Right hindlimb (tissue), 1 donor: ENCODE measurements at regions not wholly inside any gene's neighbourhood (a gene's known extent, or its start where the extent isn't known, plus 50 kb on each side); places are given as distances from the start of the nearest gene placed in this dataset.

Experiments used
- DNase-seq: peaks from one replicate; pipeline ENCODE4 v3.0.0-alpha.2; 2018

DNA sequence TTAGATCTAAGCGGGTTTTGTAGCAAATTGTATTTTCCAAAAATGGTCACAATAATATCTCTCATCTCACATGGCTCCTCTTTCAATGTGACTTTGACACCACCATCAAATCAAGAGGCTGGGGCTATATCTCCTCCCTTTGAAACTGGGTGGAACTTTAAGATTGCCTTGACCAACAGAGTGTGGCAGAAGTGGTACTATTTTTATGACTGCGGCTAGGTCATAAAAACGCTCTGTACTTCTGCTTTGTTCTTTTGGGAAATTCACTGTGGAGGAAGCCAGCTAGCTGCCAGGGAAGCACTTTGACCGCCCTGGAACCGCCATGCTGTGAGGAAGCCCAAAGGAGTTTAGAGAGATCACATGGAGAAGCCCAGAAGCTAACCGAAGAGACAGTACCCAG is 50.7 kb upstream of the ACOT11 start:
- DNase-seq = no peak

DNA sequence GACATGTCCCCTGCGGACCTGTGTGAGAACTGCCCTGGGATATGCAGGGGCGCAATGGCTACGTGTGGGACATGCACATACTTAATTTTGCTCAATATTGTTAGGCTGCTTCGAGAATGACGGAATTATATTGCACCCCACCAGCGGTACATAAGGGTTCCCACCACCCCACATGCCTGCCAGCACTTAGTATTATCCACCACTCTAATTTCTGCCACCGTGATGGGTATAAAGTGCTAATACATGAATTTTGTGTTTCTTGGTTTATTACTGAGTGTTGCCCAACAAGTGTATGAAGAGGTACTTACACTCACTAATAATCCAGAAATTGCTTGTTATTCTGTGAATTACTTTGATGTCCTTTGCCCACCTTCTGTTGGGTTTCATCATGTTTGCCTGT is 52.1 kb upstream of the ACOT11 start:
- no peak for DNase-seq

DNA sequence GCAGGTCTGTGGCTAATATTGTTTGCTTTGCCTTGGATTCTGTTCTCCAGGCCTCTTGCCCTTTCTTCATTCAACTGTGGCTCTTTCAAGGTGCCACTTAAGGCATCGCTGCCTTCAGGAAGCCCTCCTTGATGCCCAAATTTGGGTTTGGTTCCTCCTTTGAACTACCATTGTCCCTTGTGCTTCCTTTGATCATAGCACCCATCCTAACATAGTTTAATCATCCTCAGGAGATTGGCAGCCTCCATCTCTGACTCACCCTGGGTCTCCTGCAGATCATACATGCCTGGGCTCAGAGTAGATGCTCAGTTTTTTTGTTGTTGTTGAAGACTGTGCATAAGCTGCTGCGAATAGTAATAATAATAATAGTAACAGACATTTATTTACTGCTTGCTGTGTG is 54.4 kb upstream of the ACOT11 start:
- no peak for DNase-seq

DNA sequence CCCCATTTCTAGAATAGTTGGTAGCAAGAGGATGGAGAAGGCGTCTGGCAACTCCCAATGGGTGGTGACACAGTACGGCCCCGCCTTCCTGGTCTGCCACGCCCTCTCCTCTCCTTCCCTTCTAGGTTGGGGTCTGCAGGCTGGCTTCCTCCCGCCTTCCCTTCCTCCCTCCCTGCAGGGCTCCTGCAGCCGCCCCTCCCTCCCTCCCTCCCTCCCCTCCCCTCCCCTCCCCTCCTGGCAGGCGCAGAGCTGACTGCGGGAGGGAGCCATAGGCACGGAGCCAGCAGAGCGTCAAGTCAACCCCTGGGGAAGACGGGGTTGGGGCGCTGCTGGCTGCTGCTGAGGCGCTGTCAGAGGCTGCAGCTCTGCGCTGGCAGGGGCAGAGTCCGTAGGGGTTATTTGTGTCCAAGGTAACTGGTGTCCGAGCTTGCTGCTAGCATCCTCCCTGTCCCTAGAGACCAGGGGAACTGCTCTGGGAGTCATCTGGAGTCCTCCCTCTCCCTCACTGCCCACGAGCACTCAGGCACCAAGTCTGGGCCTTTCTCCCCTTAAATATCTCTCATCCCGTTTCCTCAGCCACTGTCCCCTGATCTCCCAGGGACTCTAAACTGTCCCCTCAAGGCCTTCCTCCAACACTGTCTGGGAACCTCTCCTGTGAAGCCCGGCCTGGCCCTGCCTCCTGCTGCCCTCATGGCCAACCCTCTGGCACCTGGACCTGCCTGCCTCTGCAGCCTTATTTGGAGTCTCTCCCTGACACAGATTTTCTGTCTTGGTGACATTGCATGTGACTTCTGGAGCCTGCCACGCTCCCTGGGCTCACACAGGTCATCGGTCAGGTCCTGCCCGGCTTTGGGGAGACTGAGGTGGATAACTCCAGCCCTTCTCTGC is 57.4 kb upstream of the ACOT11 start:
- DNase-seq = peak; percentile 48

DNA sequence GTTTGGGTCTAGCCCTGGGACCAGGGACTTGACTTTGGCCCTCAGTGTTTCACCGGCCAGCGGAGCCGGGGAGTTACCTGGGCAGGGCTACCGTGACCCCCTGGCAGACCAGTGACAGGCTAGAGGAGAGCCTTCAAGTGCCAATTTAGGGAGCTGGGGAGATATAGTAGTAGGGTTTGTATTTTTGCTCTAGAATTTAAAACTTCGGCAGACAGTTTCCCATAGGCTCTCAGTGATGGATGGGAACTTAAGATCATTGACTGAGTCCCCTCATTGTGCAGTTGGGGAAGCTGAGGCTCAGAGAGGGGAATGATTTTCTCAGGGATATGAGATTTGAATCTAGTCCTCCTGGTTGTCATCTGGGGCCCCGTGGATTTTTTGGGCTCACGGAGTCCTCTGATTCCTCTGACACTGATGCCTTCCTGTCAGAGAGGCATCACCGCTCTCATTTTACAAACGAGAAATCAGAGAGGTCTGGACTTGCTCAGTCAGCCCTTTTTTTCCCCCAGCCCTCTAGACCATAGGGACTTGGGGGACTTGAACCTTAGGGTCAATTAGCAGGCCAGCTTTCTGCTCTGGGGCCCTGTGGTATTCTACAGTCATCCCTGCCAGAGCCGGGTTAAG is 58.3 kb upstream of the ACOT11 start:
- DNase-seq = no peak

DNA sequence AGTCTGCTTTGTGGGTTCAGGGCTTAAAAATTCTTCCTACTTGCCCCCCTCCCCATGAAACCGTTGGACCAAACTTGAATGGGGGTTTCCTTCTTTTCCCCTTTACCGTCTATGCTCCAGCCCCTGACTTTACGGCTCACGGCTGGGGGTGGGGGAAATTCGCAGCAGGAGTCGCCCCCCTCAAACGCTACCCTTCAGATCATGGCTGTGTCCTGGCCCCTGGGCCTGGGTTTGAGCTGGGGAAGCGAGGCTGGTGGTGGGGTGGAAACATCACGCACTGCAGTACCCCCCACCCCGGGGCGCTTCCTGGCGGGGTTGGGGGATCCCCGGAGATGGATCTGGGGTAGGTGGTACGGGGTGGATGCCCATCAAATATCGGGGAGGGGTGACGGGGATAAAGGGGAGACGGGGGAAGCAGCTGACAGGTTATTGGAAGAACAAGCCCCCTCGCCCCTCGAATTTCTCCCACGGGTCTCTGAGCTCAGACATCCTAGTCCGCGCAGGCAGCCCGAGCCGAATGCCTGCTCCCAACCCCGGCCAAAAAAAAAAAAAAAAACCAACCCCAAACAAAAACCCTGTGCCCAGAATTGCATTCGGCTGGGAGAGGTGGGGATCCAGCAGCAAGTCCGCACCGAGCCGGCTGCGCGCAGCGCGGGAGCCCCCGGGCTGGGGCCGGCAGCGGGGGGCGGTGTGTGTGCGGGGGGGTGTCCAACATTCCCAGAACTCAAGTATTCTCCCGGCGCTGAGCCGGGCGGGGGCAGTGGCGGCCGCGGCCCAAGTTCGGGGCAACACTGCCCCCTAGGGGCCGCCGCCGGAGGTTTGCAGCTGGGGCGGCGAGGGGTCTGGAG is 59.0 kb upstream of the ACOT11 start:
- peak; percentile 94 for DNase-seq

DNA sequence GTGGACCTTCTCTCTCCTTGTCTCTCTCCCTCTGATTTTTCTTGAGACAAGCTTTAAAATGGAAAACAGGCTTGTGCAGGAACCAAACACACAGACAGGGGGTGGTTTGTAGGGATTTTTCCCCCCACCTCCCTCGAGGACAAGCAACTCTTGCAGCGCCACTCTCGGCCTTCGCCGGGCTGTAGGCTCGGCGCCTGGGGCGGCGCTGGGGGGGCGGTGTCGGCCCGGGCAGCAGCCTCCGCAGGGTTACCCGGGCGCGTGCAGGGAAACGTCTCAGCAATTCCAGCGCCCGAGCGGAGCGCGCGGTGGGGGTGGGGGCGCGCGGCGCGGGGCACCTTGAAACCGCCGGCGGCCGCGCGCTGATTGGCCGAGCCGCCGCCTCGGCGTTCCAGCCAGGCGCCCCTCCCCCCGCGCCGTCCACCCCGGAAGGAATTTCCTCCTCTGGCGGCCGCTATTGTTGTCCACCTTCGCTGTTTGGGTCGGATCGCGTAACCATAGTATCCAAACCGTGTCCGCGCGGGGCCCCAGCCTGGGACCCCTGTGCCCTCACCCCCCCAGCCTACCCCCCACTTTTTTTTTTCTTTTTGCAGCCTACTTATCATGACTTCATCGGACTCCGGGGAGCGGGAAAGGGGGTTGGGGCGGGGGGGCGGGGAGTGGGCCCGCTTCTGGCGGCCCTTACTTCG is 59.8 kb upstream of the ACOT11 start:
- DNase-seq = peak; percentile 95

DNA sequence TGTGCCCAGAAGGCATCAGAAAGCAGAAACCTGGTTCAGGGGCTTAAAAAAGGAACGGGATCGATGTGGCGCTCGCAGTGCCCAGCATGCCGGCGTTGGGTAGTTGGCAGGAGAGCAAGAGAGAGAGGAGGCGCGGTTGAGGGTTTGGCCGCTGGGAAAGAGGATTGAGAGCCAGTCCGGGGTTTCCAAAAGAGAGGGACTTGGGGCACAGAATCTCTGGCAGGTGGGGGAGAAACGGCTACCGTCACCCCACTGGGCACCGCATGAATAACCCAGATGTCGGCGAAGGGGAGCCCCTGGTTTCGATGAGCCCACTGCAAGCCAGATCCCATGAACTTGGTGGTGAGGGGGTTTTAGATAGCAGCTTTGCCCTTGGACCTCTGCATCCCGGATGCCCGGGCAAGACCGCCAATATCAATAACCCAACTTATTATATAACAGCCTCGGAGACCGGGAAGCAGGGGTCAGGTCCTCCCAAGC is 60.4 kb upstream of the ACOT11 start:
- peak; percentile 61 for DNase-seq

DNA sequence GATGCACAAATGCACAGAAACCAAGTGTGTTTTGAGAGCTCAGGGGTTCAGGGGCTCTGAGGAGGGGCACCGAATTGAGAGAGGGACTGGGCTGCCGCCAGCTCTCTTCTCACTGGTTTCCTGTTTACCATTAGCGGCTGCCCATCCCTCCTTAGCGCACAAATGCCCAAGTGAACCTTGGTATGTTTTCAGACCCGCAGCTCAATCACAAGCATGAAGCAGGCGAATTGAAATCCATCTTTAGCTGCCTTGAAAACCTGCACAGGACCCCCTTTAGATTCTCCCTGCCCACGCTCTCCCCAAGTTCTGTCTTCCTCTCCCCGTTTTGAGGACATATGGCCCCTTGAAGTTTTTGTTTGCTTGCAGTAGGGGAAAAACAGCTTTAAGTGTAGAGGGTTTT is 61.1 kb upstream of the ACOT11 start:
- DNase-seq = no peak

DNA sequence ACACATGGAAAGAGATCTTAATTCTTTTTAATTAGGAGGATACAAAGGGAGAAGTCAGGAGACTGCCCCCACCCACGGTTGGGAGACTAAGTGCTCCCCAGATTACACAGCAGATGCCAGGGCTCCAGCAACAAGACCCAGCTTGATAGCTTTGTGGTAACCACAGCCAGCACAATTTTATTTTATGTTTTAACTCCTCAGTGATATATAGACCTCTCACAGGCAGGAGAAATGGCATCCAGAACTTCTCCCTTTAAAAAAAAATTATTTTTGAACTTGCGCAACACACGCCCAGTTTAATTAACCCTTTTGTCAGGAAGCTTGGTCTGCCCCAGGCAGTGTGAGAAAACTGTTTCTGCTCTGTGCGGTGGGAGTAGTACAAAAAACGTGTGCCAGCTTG is 62.6 kb upstream of the ACOT11 start:
- no peak for DNase-seq

DNA sequence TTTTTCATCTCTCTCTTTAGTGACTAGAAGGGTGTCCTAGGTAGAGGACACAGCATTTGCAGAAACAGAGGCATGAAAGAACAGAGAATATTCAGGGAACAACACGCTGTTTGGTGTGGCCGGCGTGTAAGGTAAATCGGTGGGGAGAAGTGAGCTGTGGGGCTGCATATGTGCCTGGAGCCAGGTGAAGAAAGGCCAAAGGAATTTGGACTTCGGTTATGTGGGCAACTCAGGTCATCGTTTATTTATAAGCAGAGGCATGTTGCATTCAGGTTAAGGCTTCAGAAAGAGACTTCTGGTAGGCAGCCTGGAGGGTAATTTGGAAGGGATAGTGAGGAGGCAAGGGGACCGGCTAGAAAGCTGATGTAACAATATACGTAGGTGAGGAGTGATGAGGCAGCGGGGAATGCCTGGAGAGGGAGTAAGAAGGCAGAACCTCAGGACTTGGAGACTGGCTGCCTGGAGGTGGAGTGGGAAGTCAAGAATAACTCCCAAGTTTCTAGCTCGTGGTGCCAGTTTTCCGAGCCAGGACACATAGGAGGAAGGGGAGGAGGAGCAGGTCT is 64.1 kb upstream of the ACOT11 start:
- DNase-seq = no peak

DNA sequence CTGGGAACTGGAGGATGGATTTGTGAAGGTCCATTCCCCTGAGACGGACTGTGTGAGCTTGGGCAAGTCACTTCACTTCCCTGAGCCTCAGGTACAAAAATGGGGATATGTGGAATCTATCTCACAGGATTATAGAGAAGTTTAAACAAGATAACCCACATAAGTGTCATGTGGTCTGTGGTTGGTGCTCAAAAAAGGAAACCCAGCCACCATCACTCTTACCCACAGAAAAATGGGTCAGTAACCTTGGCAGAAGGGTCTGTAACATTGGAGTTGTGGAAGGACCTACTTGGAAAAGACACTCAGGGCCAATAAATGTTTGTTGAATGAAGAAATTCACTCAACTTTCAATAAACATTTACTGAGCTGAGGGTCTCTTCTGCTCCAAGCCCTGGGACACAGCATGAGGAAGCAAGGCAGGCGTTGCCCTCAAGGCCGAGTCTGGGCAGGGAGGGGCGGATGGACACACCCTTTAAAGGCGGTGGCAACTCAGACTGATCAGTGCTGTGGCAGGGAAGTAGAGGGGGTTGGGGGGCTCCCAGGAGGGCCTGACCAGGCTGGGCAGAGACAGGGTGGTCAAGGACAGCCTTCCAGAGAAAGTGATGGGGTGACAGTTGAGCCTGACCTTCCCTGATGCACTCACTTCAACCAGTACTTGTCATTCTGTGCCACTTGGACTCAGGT is 66.7 kb upstream of the ACOT11 start:
- no peak for DNase-seq

DNA sequence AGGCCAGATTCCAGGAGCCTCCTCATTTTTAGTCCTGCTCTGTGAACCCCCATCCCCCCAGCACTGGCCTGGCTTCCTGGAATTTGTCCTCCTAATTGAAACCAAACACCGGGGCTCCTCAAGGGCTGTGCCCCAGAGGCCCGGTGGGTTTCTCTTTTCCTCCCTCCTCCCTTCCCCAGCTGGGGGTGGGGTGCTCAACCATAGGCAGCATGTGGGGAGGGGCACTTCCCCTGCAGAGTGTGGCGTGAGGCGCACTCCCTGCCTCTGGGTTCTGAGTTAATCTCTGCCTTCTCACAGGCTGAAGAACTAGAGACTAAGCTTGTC is 67.5 kb upstream of the ACOT11 start:
- DNase-seq = peak; percentile 68

DNA sequence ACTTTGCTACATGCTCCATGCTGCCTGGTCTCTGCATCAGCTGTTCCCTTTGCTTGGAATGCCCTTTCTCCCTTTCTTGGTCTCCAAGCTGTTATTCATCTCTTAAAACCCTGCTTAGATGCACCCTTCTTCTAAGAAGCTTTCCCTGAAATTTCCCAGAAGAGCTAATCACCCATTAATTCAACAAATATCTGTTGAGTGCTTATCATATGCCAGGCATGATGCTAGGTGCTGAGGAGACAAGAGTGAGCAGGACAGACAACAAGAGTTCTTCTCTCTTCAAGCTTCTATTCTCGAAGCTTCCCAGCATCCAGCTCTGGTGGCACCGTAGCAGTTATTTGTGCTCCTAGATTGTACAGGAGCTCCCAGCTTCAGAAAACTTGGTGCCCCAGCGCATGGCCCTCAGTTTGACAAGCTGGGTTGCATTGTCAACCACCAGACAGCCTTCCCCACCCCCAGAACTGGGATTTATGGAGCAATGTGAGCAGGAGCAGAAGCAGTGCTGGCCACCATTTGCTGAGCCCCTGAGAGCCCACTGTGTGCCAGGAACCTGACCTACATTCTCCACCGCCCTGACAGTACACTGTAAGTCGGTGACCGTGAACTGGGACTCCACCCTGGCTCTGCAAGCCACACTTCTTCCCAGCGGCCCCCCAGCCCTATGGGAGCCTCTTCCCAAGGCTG is 68.0 kb upstream of the ACOT11 start:
- DNase-seq = no peak

DNA sequence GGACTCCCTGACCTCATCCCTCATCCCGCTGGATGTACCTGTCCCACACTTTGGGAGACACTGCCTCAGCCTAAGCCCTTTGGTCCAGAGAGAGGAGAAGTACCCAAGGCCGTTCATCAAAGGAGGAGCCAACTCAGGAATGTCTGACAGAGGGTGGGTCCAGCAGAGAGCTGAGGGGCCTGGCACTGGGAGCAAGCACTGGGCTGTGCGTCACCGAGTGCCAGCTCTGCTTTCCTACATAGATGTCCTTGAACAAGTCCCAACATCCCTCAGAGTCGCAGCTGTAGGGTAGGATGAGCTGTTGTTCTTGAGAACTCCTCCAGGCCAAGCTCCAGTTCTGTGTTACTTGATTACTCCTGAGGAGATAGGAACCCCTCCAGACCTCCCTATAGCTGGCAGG is 68.8 kb upstream of the ACOT11 start:
- no peak for DNase-seq

DNA sequence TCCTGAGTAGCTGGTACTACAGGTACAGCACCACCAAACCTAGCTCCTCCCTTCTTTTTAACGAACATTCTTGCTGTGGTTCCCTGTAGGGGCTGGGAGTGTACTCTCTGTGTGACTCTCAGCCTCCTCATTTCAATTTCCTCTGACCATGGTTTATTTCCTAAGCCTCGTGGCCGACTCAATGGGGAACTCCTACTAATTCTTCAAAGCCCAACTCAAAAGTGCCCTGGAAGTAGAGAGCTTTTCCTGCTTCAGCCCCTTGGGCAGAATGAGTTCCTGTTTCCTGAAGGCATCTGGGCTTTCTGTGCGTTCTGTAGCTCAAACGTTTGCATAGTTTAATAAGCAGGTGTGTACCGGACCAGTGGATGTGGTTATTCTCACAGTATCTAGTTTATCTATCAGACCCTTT is 70.9 kb upstream of the ACOT11 start:
- DNase-seq = no peak

DNA sequence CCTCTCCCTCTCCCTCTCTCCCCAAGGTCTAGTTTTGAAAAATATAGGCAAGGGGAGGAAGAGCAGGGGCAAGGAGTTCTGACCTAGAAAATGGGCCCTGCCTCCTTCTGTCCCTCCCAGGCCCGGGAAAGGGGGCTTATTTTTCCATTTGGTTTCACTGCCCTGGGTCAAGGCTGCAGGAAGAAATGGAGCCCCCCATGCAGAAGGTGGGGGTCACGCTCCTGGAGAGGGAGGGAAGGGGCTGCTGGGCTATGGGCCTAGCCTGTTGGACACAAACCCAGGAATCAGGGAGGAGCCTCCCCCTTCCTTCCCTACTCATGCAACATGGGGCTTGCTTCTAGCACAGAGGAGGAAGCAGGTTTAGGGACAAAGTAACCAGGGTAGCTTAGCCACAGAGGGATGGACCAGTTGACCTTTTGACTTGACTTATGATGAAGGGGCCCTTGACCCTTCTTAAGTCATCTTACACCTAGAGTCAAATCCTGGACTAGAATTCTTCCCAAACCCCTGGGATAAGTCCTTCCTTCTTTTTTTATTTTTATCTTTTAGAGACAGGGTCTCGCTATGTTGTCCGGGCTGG is 70.4 kb upstream of the SSBP3 start:
- DNase-seq = no peak

DNA sequence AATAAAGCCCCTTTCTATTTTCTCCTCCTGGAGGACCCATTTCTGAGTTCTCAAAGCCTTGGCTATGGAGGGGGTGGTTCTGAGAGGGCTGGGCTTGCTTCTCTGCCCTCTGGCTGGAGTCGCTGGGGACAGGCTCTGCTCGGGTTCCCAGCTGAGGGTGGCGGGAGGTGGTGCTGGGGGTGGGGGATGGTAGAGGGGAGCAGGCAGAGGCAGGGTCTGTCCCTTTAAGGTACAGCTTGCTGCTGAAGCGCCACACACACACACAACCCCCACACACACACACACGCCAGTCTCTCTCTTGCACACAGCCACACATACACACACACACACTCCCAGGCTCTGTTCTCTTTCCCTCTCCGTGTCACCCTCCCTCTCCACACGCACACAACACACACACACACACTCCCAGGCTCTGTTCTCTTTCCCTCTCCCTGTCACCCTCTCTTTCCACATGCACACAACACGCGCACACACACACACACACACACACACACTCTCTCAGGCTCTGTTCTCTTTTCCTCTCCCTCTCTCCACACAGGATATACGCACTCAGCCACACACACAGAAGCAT is 69.8 kb upstream of the SSBP3 start:
- peak; percentile 85 for DNase-seq

DNA sequence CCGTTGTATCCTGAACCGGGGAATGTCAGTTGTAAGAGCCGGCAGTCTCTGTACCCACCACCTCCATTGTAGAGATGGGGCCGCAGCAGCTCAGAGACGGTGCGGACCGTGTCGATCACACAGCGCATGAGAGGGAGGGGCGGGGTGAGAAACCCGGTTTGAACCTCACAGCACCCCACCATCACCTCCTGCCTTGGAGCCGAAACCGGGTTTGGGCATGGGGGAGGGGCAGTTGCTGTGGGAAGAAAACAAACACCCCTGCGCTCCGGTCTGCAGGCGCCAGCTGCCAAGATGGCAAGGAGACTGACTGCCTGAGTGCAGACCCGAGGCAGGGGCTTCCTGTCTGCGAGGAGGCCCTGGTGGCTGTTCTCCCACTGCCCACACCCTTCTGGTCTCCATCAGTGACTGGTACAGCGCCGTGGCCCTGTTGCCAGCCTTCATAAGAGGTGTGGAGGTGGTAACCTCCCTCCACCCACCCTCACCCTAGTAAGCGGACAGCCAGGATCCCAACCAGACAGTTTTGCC is 69.2 kb upstream of the SSBP3 start:
- peak; percentile 69 for DNase-seq
